ENCODE measurements at regions not wholly inside any gene's neighbourhood (a gene's known extent, or its start where the extent isn't known, plus 50 kb on each side); places are given as distances from the start of the nearest gene placed in this dataset.

GRCh38 chr12:18982226-18982949 lies 147.1 kb upstream of the PLEKHA5 start:
- H3K4me2 ChIP-seq (ENCODE audit: low read length): no peak overlapping the region
- H3K36me3 ChIP-seq (ENCODE audit: insufficient read depth, low read length): no peaks in the 10 kb centered on the region
- TF ChIP-seq EP300 (conservative IDR thresholded peaks at IDR 0.05; ENCODE audit: poor library complexity, severe bottlenecking) (no peak), RAD21 (conservative IDR thresholded peaks at IDR 0.05) (no peak), TAF1 (IDR thresholded peaks at IDR 0.05; ENCODE audit: low read depth) (no peak), POLR2AphosphoS5 (IDR thresholded peaks at IDR 0.05) (no peak), REST (IDR thresholded peaks at IDR 0.05; ENCODE audit: borderline replicate concordance) (no peak), EZH2 (IDR thresholded peaks at IDR 0.05; ENCODE audit: borderline replicate concordance, insufficient read depth, low read length, poor library complexity, severe bottlenecking) (no peak), MXI1 (conservative IDR thresholded peaks at IDR 0.05; ENCODE audit: poor library complexity, severe bottlenecking) (no peak), CTCF (IDR thresholded peaks at IDR 0.05; ENCODE audit: poor library complexity, severe bottlenecking) (no peak), SMC3 (conservative IDR thresholded peaks at IDR 0.05; ENCODE audit: poor library complexity) (no peak)
- H2AFZ ChIP-seq (ENCODE audit: low read depth, low read length): no peak overlapping the region
- no peaks in the 10 kb centered on the region for H3K27me3 ChIP-seq (ENCODE audit: insufficient read depth, low read depth, low read length)
- H3K9me3 ChIP-seq (ENCODE audit: low read length): no peaks in the 10 kb centered on the region
- H3K9me2 ChIP-seq (ENCODE audit: insufficient read depth, low read length): no peaks in the 10 kb centered on the region
- no peaks in the 10 kb centered on the region for H4K20me1 ChIP-seq (ENCODE audit: insufficient read depth)
- no peak overlapping the region for H3K4me3 ChIP-seq (ENCODE audit: low read length)
- H3F3A ChIP-seq (ENCODE audit: insufficient read depth, low read length, poor library complexity, severe bottlenecking): no peaks in the 10 kb centered on the region
- no peaks in the 10 kb centered on the region for H3K79me2 ChIP-seq (replicated peaks; ENCODE audit: insufficient read depth, low read length)
- no peak overlapping the region for H3K9ac ChIP-seq (ENCODE audit: low read length)
- no peak overlapping the region for H3K27ac ChIP-seq (ENCODE audit: low read length)

- Histone ChIP-seq H4K20me1 (ENCODE audit: insufficient read depth) (no peaks in the 10 kb centered on the region), H3K79me2 (replicated peaks; ENCODE audit: insufficient read depth, low read length) (no peaks in the 10 kb centered on the region), H3K27me3 (ENCODE audit: insufficient read depth, low read depth, low read length) (no peaks in the 10 kb centered on the region), H3K27ac (ENCODE audit: low read length) (no peak overlapping the region), H3K9me3 (ENCODE audit: low read length) (no peaks in the 10 kb centered on the region), H3K4me3 (ENCODE audit: low read length) (no peak overlapping the region), H2AFZ (ENCODE audit: low read depth, low read length) (no peak overlapping the region), H3F3A (ENCODE audit: insufficient read depth, low read length, poor library complexity, severe bottlenecking) (no peaks in the 10 kb centered on the region), H3K9ac (ENCODE audit: low read length) (no peak overlapping the region), H3K9me2 (ENCODE audit: insufficient read depth, low read length) (no peaks in the 10 kb centered on the region), H3K4me2 (ENCODE audit: low read length) (no peak overlapping the region), H3K36me3 (ENCODE audit: insufficient read depth, low read length) (no peaks in the 10 kb centered on the region)
- TF ChIP-seq EZH2 (IDR thresholded peaks at IDR 0.05; ENCODE audit: borderline replicate concordance, insufficient read depth, low read length, poor library complexity, severe bottlenecking): no peak
- TF ChIP-seq EP300 (conservative IDR thresholded peaks at IDR 0.05; ENCODE audit: poor library complexity, severe bottlenecking): no peak
- TF ChIP-seq MXI1 (conservative IDR thresholded peaks at IDR 0.05; ENCODE audit: poor library complexity, severe bottlenecking): no peak
- no peak for TF ChIP-seq POLR2AphosphoS5 (IDR thresholded peaks at IDR 0.05)
- TF ChIP-seq SMC3 (conservative IDR thresholded peaks at IDR 0.05; ENCODE audit: poor library complexity): no peak
- no peak for TF ChIP-seq REST (IDR thresholded peaks at IDR 0.05; ENCODE audit: borderline replicate concordance)
- no peak for TF ChIP-seq RAD21 (conservative IDR thresholded peaks at IDR 0.05)
- no peak for TF ChIP-seq TAF1 (IDR thresholded peaks at IDR 0.05; ENCODE audit: low read depth)
- TF ChIP-seq CTCF (IDR thresholded peaks at IDR 0.05; ENCODE audit: poor library complexity, severe bottlenecking): no peak
Observed at GRCh38 chr12:18983854-18984253, 145.7 kb upstream of the PLEKHA5 start.
